ENCODE measurements at regions not wholly inside any gene's neighbourhood (a gene's known extent, or its start where the extent isn't known, plus 50 kb on each side); places are given as distances from the start of the nearest gene placed in this dataset.

DNA sequence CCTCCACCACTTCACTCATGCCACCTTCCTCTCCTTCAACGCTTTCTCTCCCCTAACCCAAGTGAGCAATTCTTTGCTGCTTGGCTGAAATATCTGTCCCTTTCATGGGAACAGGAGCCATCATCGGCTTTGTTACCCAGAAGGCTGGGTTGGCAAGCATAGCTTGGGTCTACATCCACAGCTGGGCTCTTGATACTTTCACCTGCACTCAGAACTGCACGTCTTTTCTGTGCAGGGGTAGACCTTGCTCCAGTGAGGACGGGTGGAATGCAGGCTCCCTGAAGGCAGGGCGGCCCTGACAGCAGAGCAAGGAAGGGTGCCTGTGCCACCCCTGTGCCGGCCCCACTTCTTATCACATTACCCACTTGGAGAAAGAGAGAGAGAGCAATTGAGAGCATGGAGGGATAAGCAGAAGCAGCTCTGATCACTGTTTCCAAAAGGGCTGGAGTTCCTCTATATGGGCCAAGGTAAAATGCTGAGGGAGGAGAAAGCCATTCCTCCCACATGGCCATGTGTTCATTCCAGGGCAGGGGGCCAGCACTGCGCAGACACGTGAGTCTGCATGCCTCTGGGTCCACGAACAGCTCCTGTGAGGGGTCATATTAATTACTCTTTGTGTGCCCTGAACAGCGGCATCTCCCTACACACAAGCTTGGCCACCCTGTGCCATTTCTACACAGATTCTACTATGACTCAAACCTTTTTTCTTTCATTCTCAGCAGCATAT is 181.8 kb downstream of the BUD13 start:
- no peak overlapping the region for H2AFZ ChIP-seq (ENCODE audit: low read length)
- DNase-seq (ENCODE audit: low read depth in 2 of 2): no peak
- no peaks in the 10 kb centered on the region for H3K27me3 ChIP-seq (ENCODE audit: control insufficient read depth, insufficient read depth, low read length)

GRCh38 chr11:116589402-116589801 is 183.4 kb downstream of the BUD13 start:
- H3K27ac ChIP-seq (ENCODE audit: insufficient read depth, low read length): no peak overlapping the region
- H3K27me3 ChIP-seq (ENCODE audit: control insufficient read depth, insufficient read depth, low read length): no peaks in the 10 kb centered on the region
- H2AFZ ChIP-seq (ENCODE audit: low read length): no peak overlapping the region
- DNase-seq (ENCODE audit: low read depth in 2 of 2): no peak
- no peaks in the 10 kb centered on the region for H3K36me3 ChIP-seq (ENCODE audit: control insufficient read depth, insufficient read depth, low read length)
- H3K9me3 ChIP-seq (ENCODE audit: control insufficient read depth, insufficient read depth, low read depth, low read length): no peaks in the 10 kb centered on the region
- no peaks in the 10 kb centered on the region for H3K4me1 ChIP-seq (ENCODE audit: control insufficient read depth, extremely low read depth, insufficient read depth, low read length)
- no peak overlapping the region for H3K9ac ChIP-seq (ENCODE audit: insufficient read depth, low read length)
- H3K4me3 ChIP-seq (replicated peaks in 1 of 4; ENCODE audit: control extremely low read depth in 1 of 4, insufficient read depth in 1 of 4, low read depth in 3 of 4, low read length in 4 of 4): no peak overlapping the region
- no peaks in the 10 kb centered on the region for H3K79me2 ChIP-seq (ENCODE audit: control insufficient read depth, insufficient read depth, low read length)
- H4K20me1 ChIP-seq (ENCODE audit: control insufficient read depth, extremely low read depth, insufficient read depth, low read length): no peaks in the 10 kb centered on the region
- no peak overlapping the region for H3K4me2 ChIP-seq (ENCODE audit: extremely low read depth, insufficient read depth, low read length)
- TF ChIP-seq EZH2 (IDR thresholded peaks at IDR 0.05; ENCODE audit: low read length, missing control alignments) (no peak), CTCF (conservative IDR thresholded peaks at IDR 0.05 in 1 of 2, IDR thresholded peaks at IDR 0.05 in 1 of 2; ENCODE audit: low read depth in 1 of 2, low read length in 2 of 2) (no peak)

More for the DNA sequence above, 181.8 kb downstream of the BUD13 start:
- H3K4me2 ChIP-seq (ENCODE audit: extremely low read depth, insufficient read depth, low read length): no peak overlapping the region
- H3K9me3 ChIP-seq (ENCODE audit: control insufficient read depth, insufficient read depth, low read depth, low read length): no peaks in the 10 kb centered on the region
- H3K27ac ChIP-seq (ENCODE audit: insufficient read depth, low read length): no peak overlapping the region
- H3K4me1 ChIP-seq (ENCODE audit: control insufficient read depth, extremely low read depth, insufficient read depth, low read length): no peaks in the 10 kb centered on the region
- no peak overlapping the region for H3K9ac ChIP-seq (ENCODE audit: insufficient read depth, low read length)
- H3K79me2 ChIP-seq (ENCODE audit: control insufficient read depth, insufficient read depth, low read length): no peaks in the 10 kb centered on the region
- no peaks in the 10 kb centered on the region for H4K20me1 ChIP-seq (ENCODE audit: control insufficient read depth, extremely low read depth, insufficient read depth, low read length)
- H3K36me3 ChIP-seq (ENCODE audit: control insufficient read depth, insufficient read depth, low read length): no peaks in the 10 kb centered on the region
- no peak for TF ChIP-seq EZH2 (IDR thresholded peaks at IDR 0.05; ENCODE audit: low read length, missing control alignments)
- TF ChIP-seq CTCF (conservative IDR thresholded peaks at IDR 0.05 in 1 of 2, IDR thresholded peaks at IDR 0.05 in 1 of 2; ENCODE audit: low read depth in 1 of 2, low read length in 2 of 2): no peak
- H3K4me3 ChIP-seq (replicated peaks in 1 of 4; ENCODE audit: control extremely low read depth in 1 of 4, insufficient read depth in 1 of 4, low read depth in 3 of 4, low read length in 4 of 4): no peak overlapping the region

GRCh38 chr11:116586392-116586791 is 186.4 kb downstream of the BUD13 start:
- H3K36me3 ChIP-seq (ENCODE audit: control insufficient read depth, insufficient read depth, low read length): no peaks in the 10 kb centered on the region
- no peaks in the 10 kb centered on the region for H3K9me3 ChIP-seq (ENCODE audit: control insufficient read depth, insufficient read depth, low read depth, low read length)
- no peaks in the 10 kb centered on the region for H3K4me1 ChIP-seq (ENCODE audit: control insufficient read depth, extremely low read depth, insufficient read depth, low read length)
- no peak overlapping the region for H3K4me2 ChIP-seq (ENCODE audit: extremely low read depth, insufficient read depth, low read length)
- no peak overlapping the region for H3K27ac ChIP-seq (ENCODE audit: insufficient read depth, low read length)
- no peak overlapping the region for H3K9ac ChIP-seq (ENCODE audit: insufficient read depth, low read length)
- no peaks in the 10 kb centered on the region for H4K20me1 ChIP-seq (ENCODE audit: control insufficient read depth, extremely low read depth, insufficient read depth, low read length)
- no peak overlapping the region for H2AFZ ChIP-seq (ENCODE audit: low read length)
- H3K27me3 ChIP-seq (ENCODE audit: control insufficient read depth, insufficient read depth, low read length): peaks cover 5% of the 10 kb centered on the region
- H3K79me2 ChIP-seq (ENCODE audit: control insufficient read depth, insufficient read depth, low read length): no peaks in the 10 kb centered on the region
- H3K4me3 ChIP-seq (replicated peaks in 1 of 4; ENCODE audit: control extremely low read depth in 1 of 4, insufficient read depth in 1 of 4, low read depth in 3 of 4, low read length in 4 of 4): no peak overlapping the region
- TF ChIP-seq CTCF (conservative IDR thresholded peaks at IDR 0.05 in 1 of 2, IDR thresholded peaks at IDR 0.05 in 1 of 2; ENCODE audit: low read depth in 1 of 2, low read length in 2 of 2) (no peak), EZH2 (IDR thresholded peaks at IDR 0.05; ENCODE audit: low read length, missing control alignments) (no peak)
- DNase-seq (ENCODE audit: low read depth in 2 of 2): no peak
